Loucy (cell line): ENCODE measurements at regions not wholly inside any gene's neighbourhood (a gene's known extent, or its start where the extent isn't known, plus 50 kb on each side); places are given as distances from the start of the nearest gene placed in this dataset.

ENCODE experiments used
- EZH2phosphoT487 ChIP-seq: fragments of 200-600 bp; IDR thresholded peaks from 2 replicates; pipeline ENCODE4 v1.6.1; 2018; ENCODE audit warnings: antibody characterized with exemption, mild to moderate bottlenecking, moderate library complexity, borderline replicate concordance
- TF ChIP-seq, protein P1 (sequence below): fragments of 200-600 bp; sonication (generic); conservative IDR thresholded peaks from 2 replicates; pipeline ENCODE4 v1.5.1; 2014; ENCODE audit warnings: mild to moderate bottlenecking, antibody characterized with exemption, low read length

- TF ChIP-seq, protein P1, sequence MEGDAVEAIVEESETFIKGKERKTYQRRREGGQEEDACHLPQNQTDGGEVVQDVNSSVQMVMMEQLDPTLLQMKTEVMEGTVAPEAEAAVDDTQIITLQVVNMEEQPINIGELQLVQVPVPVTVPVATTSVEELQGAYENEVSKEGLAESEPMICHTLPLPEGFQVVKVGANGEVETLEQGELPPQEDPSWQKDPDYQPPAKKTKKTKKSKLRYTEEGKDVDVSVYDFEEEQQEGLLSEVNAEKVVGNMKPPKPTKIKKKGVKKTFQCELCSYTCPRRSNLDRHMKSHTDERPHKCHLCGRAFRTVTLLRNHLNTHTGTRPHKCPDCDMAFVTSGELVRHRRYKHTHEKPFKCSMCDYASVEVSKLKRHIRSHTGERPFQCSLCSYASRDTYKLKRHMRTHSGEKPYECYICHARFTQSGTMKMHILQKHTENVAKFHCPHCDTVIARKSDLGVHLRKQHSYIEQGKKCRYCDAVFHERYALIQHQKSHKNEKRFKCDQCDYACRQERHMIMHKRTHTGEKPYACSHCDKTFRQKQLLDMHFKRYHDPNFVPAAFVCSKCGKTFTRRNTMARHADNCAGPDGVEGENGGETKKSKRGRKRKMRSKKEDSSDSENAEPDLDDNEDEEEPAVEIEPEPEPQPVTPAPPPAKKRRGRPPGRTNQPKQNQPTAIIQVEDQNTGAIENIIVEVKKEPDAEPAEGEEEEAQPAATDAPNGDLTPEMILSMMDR, result no peak
- no peak for TF ChIP-seq EZH2phosphoT487
Observed at GRCh38 chr6:114989279-114989964, 646.6 kb upstream of the HS3ST5 start.
